ENCODE measurements at regions not wholly inside any gene's neighbourhood (a gene's known extent, or its start where the extent isn't known, plus 50 kb on each side); places are given as distances from the start of the nearest gene placed in this dataset.

GRCh38 chr2:153230977-153231376 lies 247.6 kb downstream of the RPRM start:
- TF ChIP-seq, protein P1, sequence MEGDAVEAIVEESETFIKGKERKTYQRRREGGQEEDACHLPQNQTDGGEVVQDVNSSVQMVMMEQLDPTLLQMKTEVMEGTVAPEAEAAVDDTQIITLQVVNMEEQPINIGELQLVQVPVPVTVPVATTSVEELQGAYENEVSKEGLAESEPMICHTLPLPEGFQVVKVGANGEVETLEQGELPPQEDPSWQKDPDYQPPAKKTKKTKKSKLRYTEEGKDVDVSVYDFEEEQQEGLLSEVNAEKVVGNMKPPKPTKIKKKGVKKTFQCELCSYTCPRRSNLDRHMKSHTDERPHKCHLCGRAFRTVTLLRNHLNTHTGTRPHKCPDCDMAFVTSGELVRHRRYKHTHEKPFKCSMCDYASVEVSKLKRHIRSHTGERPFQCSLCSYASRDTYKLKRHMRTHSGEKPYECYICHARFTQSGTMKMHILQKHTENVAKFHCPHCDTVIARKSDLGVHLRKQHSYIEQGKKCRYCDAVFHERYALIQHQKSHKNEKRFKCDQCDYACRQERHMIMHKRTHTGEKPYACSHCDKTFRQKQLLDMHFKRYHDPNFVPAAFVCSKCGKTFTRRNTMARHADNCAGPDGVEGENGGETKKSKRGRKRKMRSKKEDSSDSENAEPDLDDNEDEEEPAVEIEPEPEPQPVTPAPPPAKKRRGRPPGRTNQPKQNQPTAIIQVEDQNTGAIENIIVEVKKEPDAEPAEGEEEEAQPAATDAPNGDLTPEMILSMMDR (IDR thresholded peaks at IDR 0.05): no peak
- TF ChIP-seq POLR2AphosphoS5 (IDR thresholded peaks at IDR 0.05) (no peak), POLR2A (IDR thresholded peaks at IDR 0.05) (no peak), EP300 (IDR thresholded peaks at IDR 0.05) (no peak)
